OCI-LY3 (cell line): ENCODE measurements at regions not wholly inside any gene's neighbourhood (a gene's known extent, or its start where the extent isn't known, plus 50 kb on each side); places are given as distances from the start of the nearest gene placed in this dataset.

Source experiments
- H2AFZ ChIP-seq: fragments of 200-600, 300-600 bp; shearing (Covaris generic); 2 replicates; pipeline ENCODE4 v1.6.0; 2014; ENCODE audit warnings: antibody characterized with exemption, low read depth, low read length
- H3K27ac ChIP-seq: fragments of 200-600, 300-600 bp; sonication (generic); 2 replicates; pipeline ENCODE4 v1.5.1; 2014; ENCODE audit warnings: mild to moderate bottlenecking, low read length, moderate library complexity, mixed read lengths
- H3K27me3 ChIP-seq: fragments of 200-600, 300-600 bp; sonication (generic); 2 replicates; pipeline ENCODE4 v1.6.1; 2014; ENCODE audit warnings: low read depth, low read length, mixed read lengths
- H3K36me3 ChIP-seq: fragments of 200-600, 300-600 bp; sonication (generic); replicated peaks from 2 replicates; pipeline ENCODE3; 2014; ENCODE audit warnings: low read depth, low read length, mixed read lengths
- H3K4me1 ChIP-seq: fragments of 300-600, 200-600 bp; sonication (generic); 2 replicates; pipeline ENCODE4 v1.6.1; 2014; ENCODE audit warnings: low read length, mixed read lengths
- H3K4me2 ChIP-seq: fragments of 200-600, 300-600 bp; sonication (generic); 2 replicates; pipeline ENCODE4 v1.6.1; 2014; ENCODE audit warnings: low read length, mixed read lengths
- H3K4me3 ChIP-seq: fragments of 300-600, 200-600 bp; sonication (generic); 2 replicates; pipeline ENCODE4 v1.5.1; 2014; ENCODE audit warnings: antibody characterized with exemption, mild to moderate bottlenecking, low read length, moderate library complexity
- H3K79me2 ChIP-seq: fragments of 300-600, 200-600 bp; shearing (Covaris generic); 2 replicates; pipeline ENCODE4 v1.6.1; 2014; ENCODE audit warnings: mild to moderate bottlenecking, low read length, mixed read lengths
- H3K9ac ChIP-seq: fragments of 300-600, 200-600 bp; shearing (Covaris generic); 2 replicates; pipeline ENCODE4 v1.6.0; 2014; ENCODE audit warnings: mild to moderate bottlenecking, low read length, moderate library complexity
- H3K9me3 ChIP-seq: fragments of 200-600, 300-600 bp; shearing (Covaris generic); 2 replicates; pipeline ENCODE4 v1.6.1; 2014; ENCODE audit warnings: low read length, mixed read lengths; ENCODE audit not compliant: insufficient read depth
- H4K20me1 ChIP-seq: fragments of 200-600, 300-600 bp; sonication (generic); 2 replicates; pipeline ENCODE4 v1.6.1; 2016; ENCODE audit warnings: low read length, mixed read lengths; ENCODE audit not compliant: insufficient read depth
- CTCF ChIP-seq: fragments of 200-600, 300-600 bp; sonication (generic); IDR thresholded peaks from 2 replicates; pipeline ENCODE4 v1.5.1; 2014; ENCODE audit warnings: antibody characterized with exemption, low read length, low read depth
- EZH2phosphoT487 ChIP-seq: fragments of 200-600 bp; shearing (Covaris generic); IDR thresholded peaks from 2 replicates; pipeline ENCODE4 v1.6.1; 2018; ENCODE audit warnings: antibody characterized with exemption, mixed run types, low read depth

DNA sequence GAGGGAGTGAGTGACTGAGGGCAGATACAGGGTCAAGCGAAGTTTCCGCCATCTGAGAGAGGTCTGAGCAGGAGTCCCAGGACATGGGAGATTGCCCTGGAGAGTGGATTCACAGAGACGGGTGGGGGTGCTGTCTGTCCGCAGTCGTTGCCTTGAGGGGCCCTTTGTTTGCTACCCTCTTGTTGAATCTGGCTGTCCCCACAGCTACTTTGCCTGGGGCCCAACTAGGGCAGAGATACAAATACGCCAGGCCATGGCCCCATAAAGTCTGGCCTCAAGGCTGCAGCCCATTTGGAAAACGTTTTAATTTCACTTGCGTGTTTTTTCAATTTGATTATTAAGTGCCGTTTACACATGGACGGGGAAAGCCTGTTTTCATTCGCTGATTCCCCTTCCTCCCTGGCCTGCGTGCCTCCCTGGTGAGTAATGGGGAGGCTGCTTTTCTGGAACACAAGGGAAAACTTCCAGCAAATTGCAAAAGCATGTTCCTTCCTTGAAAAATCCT is 134.4 kb downstream of the SMIM20 start:
- H3K4me2 ChIP-seq = peak overlapping the region; percentile 71
- no peak overlapping the region for H3K4me3 ChIP-seq
- H4K20me1 ChIP-seq = no peaks in the 10 kb centered on the region
- TF ChIP-seq CTCF = no peak
- no peak overlapping the region for H3K27ac ChIP-seq
- H3K36me3 ChIP-seq = no peaks in the 10 kb centered on the region
- H3K9ac ChIP-seq = no peak overlapping the region
- no peaks in the 10 kb centered on the region for H3K9me3 ChIP-seq
- H3K27me3 ChIP-seq = peaks cover 35% of the 10 kb centered on the region
- H3K4me1 ChIP-seq = peaks cover 38% of the 10 kb centered on the region
- 0 out of 2 replicates have a peak overlapping the region, but pooled peaks have one; percentile 19 for H2AFZ ChIP-seq
- no peaks in the 10 kb centered on the region for H3K79me2 ChIP-seq

GRCh38 chr4:26048950-26049349 is 134.9 kb downstream of the SMIM20 start:
- Histone ChIP-seq H3K9ac (no peak overlapping the region), H4K20me1 (no peaks in the 10 kb centered on the region), H3K4me1 (peaks cover 38% of the 10 kb centered on the region), H3K36me3 (no peaks in the 10 kb centered on the region), H3K4me3 (0 out of 2 replicates have a peak overlapping the region, but pooled peaks have one; percentile 14), H3K4me2 (peak overlapping the region; percentile 71), H2AFZ (peak overlapping the region; percentile 19; the same call in 1 of the 2 replicates), H3K9me3 (no peaks in the 10 kb centered on the region), H3K27ac (no peak overlapping the region), H3K27me3 (peaks cover 31% of the 10 kb centered on the region), H3K79me2 (no peaks in the 10 kb centered on the region)
- no peak for TF ChIP-seq CTCF
- no peak for TF ChIP-seq EZH2phosphoT487

GRCh38 chr4:26049447-26049846 is 135.4 kb downstream of the SMIM20 start:
- no peaks in the 10 kb centered on the region for H4K20me1 ChIP-seq
- 0 out of 2 replicates have a peak overlapping the region, but pooled peaks have one; percentile 14 for H3K4me3 ChIP-seq
- H2AFZ ChIP-seq = peak overlapping the region; percentile 19; the same call in 1 of the 2 replicates
- peaks cover 38% of the 10 kb centered on the region for H3K4me1 ChIP-seq
- no peaks in the 10 kb centered on the region for H3K36me3 ChIP-seq
- H3K9ac ChIP-seq = no peak overlapping the region
- TF ChIP-seq CTCF (no peak), EZH2phosphoT487 (no peak)
- H3K27me3 ChIP-seq = peaks cover 26% of the 10 kb centered on the region
- H3K79me2 ChIP-seq = no peaks in the 10 kb centered on the region
- H3K4me2 ChIP-seq = peak overlapping the region; percentile 71
- no peaks in the 10 kb centered on the region for H3K9me3 ChIP-seq
- no peak overlapping the region for H3K27ac ChIP-seq

- Histone ChIP-seq H4K20me1 (no peaks in the 10 kb centered on the region), H3K4me3 (peak overlapping the region; percentile 26), H3K4me2 (peak overlapping the region; percentile 71), H2AFZ (no peak overlapping the region), H3K4me1 (peaks cover 38% of the 10 kb centered on the region), H3K79me2 (no peaks in the 10 kb centered on the region), H3K27ac (no peak overlapping the region), H3K36me3 (no peaks in the 10 kb centered on the region), H3K9me3 (no peaks in the 10 kb centered on the region), H3K27me3 (peaks cover 19% of the 10 kb centered on the region), H3K9ac (no peak overlapping the region)
- no peak for TF ChIP-seq EZH2phosphoT487
- TF ChIP-seq CTCF = no peak
These were observed 136.2 kb downstream of the SMIM20 start for GRCh38 chr4:26050212-26050643.
